HL-60 (cell line): ENCODE measurements at regions not wholly inside any gene's neighbourhood (a gene's known extent, or its start where the extent isn't known, plus 50 kb on each side); places are given as distances from the start of the nearest gene placed in this dataset.
A peak's percentile ranks its signal among the peaks of the same experiment; 100 is the strongest.

Experiments used
- DNase-seq, 2 experiments: peaks; one replicate each; pipeline ENCODE4 v3.0.0-alpha.2; 2010 to 2020; ENCODE audit warnings: low read depth in 1 of 2, low spot score in 1 of 2
- H3K27ac ChIP-seq: fragments of 250-450 bp; sonication (Bioruptor Pico); replicated peaks from 2 replicates; pipeline ENCODE4 v1.5.1; 2020; ENCODE audit warnings: mild to moderate bottlenecking, moderate library complexity
- H3K27me3 ChIP-seq: fragments of 250-450 bp; sonication (Bioruptor Pico); 2 replicates; pipeline ENCODE4 v1.5.1; 2021; ENCODE audit warnings: mild to moderate bottlenecking, moderate library complexity; ENCODE audit not compliant: insufficient read depth, poor library complexity, severe bottlenecking
- H3K4me3 ChIP-seq: replicated peaks from 2 replicates; pipeline ENCODE4 v1.5.1; 2011; ENCODE audit warnings: mild to moderate bottlenecking, control low read depth, low read length; ENCODE audit not compliant: insufficient read depth
- CTCF ChIP-seq: IDR thresholded peaks from one replicate; pipeline ENCODE4 v1.5.1; 2011; ENCODE audit warnings: low read length, control low read depth, inconsistent platforms; ENCODE audit not compliant: insufficient read depth
- GABPA ChIP-seq: IDR thresholded peaks from 2 replicates; pipeline ENCODE4 v1.6.1; 2012; ENCODE audit warnings: low read depth
- POLR2AphosphoS5 ChIP-seq: IDR thresholded peaks from 2 replicates; pipeline ENCODE4 v1.6.1; 2012; ENCODE audit warnings: low read depth
- SPI1 ChIP-seq: IDR thresholded peaks from 2 replicates; pipeline ENCODE4 v1.6.1; 2012; ENCODE audit warnings: low read depth, mild to moderate bottlenecking, borderline replicate concordance
- TF ChIP-seq, protein P1 (sequence below): IDR thresholded peaks from 2 replicates; pipeline ENCODE4 v1.6.1; 2012; ENCODE audit warnings: low read depth; ENCODE audit not compliant: insufficient replicate concordance

GRCh38 chr1:22317231-22317919 lies 134.3 kb upstream of the ZBTB40 start:
- Histone ChIP-seq H3K4me3 (no peak overlapping the region), H3K27ac (no peak overlapping the region), H3K27me3 (no peaks in the 10 kb centered on the region)
- no peak for TF ChIP-seq GABPA
- peak; percentile 46 for TF ChIP-seq CTCF
- no peak for TF ChIP-seq SPI1
- no peak for TF ChIP-seq POLR2AphosphoS5
- TF ChIP-seq, protein P1, sequence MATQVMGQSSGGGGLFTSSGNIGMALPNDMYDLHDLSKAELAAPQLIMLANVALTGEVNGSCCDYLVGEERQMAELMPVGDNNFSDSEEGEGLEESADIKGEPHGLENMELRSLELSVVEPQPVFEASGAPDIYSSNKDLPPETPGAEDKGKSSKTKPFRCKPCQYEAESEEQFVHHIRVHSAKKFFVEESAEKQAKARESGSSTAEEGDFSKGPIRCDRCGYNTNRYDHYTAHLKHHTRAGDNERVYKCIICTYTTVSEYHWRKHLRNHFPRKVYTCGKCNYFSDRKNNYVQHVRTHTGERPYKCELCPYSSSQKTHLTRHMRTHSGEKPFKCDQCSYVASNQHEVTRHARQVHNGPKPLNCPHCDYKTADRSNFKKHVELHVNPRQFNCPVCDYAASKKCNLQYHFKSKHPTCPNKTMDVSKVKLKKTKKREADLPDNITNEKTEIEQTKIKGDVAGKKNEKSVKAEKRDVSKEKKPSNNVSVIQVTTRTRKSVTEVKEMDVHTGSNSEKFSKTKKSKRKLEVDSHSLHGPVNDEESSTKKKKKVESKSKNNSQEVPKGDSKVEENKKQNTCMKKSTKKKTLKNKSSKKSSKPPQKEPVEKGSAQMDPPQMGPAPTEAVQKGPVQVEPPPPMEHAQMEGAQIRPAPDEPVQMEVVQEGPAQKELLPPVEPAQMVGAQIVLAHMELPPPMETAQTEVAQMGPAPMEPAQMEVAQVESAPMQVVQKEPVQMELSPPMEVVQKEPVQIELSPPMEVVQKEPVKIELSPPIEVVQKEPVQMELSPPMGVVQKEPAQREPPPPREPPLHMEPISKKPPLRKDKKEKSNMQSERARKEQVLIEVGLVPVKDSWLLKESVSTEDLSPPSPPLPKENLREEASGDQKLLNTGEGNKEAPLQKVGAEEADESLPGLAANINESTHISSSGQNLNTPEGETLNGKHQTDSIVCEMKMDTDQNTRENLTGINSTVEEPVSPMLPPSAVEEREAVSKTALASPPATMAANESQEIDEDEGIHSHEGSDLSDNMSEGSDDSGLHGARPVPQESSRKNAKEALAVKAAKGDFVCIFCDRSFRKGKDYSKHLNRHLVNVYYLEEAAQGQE, result no peak
- DNase-seq, result no peak

DNA sequence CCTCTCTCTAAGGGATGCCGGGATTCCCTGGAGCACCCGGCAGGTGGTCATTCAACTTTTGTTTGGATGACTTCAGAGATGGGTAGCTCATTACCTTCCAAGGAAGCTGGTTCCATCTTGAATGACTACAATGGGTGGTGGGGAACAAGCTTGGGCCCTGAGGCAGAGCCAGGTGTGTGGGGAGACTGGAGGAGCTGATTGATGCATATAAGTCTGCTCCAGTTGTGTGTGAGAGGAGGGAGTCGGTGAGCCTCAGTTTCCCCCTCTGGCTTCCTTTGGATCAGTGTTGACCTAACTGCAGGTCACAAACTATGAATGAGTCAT lies 133.8 kb upstream of the ZBTB40 start:
- H3K27me3 ChIP-seq, result no peaks in the 10 kb centered on the region
- no peak overlapping the region for H3K4me3 ChIP-seq
- TF ChIP-seq, protein P1, result no peak
- no peak for TF ChIP-seq SPI1
- no peak for TF ChIP-seq CTCF
- TF ChIP-seq GABPA, result no peak
- no peak for TF ChIP-seq POLR2AphosphoS5
- no peak overlapping the region for H3K27ac ChIP-seq
- DNase-seq, result no peak

DNA sequence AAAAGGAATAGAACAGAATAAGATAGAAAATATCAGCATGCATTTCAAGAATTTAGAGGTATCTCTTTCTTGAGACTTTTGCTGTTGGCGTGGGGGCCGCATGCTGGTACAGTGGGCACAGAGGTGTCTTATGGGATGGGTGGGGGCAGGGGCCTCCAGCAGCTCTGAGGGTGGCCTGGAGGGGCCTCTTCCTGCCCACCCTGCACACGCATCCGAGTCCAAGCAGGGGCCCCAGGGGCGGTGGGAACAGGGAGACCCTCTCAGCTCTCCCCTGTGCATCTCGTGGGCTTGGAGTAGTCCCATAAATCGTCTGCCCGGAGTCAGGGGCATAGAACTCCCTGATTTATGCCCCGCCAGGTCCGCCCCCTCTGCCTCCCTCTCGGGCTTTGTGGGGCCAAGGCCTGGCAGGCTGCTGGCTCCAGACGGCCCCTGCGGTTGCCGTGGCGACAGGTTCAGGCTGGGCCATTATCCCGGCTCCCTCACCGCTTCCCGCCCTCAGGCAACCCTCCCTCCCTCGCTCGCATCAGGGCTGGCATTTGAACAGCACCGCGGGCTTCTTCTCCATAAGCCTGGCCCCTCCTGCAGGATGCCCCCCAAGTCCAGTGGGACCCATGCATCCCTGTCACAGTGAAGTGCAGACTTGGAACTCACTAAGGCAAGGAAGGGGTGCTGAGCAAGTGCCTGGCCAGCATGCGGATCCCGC lies 133.2 kb upstream of the ZBTB40 start:
- Histone ChIP-seq H3K27me3 (no peaks in the 10 kb centered on the region), H3K27ac (no peak overlapping the region), H3K4me3 (no peak overlapping the region)
- TF ChIP-seq POLR2AphosphoS5, result no peak
- no peak for TF ChIP-seq SPI1
- no peak for TF ChIP-seq GABPA
- TF ChIP-seq, protein P1, result no peak
- no peak for TF ChIP-seq CTCF
- DNase-seq, result no peak
